DMS79 treated with DMSO at 0.1 percent for 48 hours (cell line): ENCODE measurements at regions not wholly inside any gene's neighbourhood (a gene's known extent, or its start where the extent isn't known, plus 50 kb on each side); places are given as distances from the start of the nearest gene placed in this dataset.
A peak's percentile ranks its signal among the peaks of the same experiment; 100 is the strongest.

Experiments used
- DNase-seq: peaks from one replicate; lab custom pipeline; 2025; lab: John Stamatoyannopoulos, UW

GRCh38 chr1:55580845-55581332 is 365.7 kb upstream of the USP24 start:
- no peak for DNase-seq

- DNase-seq: no peak
Observed at GRCh38 chr1:55579332-55580001, 364.3 kb upstream of the USP24 start.

GRCh38 chr1:55578646-55579045 is 363.5 kb upstream of the USP24 start:
- DNase-seq: no peak

- DNase-seq: no peak
Observed at GRCh38 chr1:55575571-55576279, 360.6 kb upstream of the USP24 start.

GRCh38 chr1:55574691-55575225 is 359.6 kb upstream of the USP24 start:
- no peak for DNase-seq

GRCh38 chr1:55572878-55573734 is 357.9 kb upstream of the USP24 start:
- no peak for DNase-seq

- DNase-seq: no peak
Observed at GRCh38 chr1:55571767-55572166, 356.6 kb upstream of the USP24 start.

- no peak for DNase-seq
Observed at GRCh38 chr1:55569417-55569816, 354.3 kb upstream of the USP24 start.

GRCh38 chr1:55568732-55569131 is 353.6 kb upstream of the USP24 start:
- DNase-seq: no peak

- DNase-seq: peak; percentile 12
Observed at GRCh38 chr1:55560266-55560665, 345.1 kb upstream of the USP24 start.

- DNase-seq: no peak
Observed at GRCh38 chr1:55559842-55560241, 344.7 kb upstream of the USP24 start.

GRCh38 chr1:55559161-55559611 is 344.0 kb upstream of the USP24 start:
- DNase-seq: no peak

- DNase-seq: no peak
Observed at GRCh38 chr1:55558515-55558914, 343.4 kb upstream of the USP24 start.

GRCh38 chr1:55555956-55556725 is 341.0 kb upstream of the USP24 start:
- DNase-seq: no peak

- no peak for DNase-seq
Observed at GRCh38 chr1:55554611-55555010, 339.4 kb upstream of the USP24 start.

GRCh38 chr1:55552636-55553035 is 337.5 kb upstream of the USP24 start:
- DNase-seq: no peak

- DNase-seq: no peak
Observed at GRCh38 chr1:55547405-55547804, 332.2 kb upstream of the USP24 start.

- no peak for DNase-seq
Observed at GRCh38 chr1:55546553-55546952, 331.4 kb upstream of the USP24 start.

GRCh38 chr1:55544826-55545225 is 329.7 kb upstream of the USP24 start:
- no peak for DNase-seq

GRCh38 chr1:55542901-55543504 is 327.8 kb upstream of the USP24 start:
- no peak for DNase-seq

GRCh38 chr1:55541296-55541695 is 326.1 kb upstream of the USP24 start:
- no peak for DNase-seq
